ENCODE measurements at regions not wholly inside any gene's neighbourhood (a gene's known extent, or its start where the extent isn't known, plus 50 kb on each side); places are given as distances from the start of the nearest gene placed in this dataset.

DNA sequence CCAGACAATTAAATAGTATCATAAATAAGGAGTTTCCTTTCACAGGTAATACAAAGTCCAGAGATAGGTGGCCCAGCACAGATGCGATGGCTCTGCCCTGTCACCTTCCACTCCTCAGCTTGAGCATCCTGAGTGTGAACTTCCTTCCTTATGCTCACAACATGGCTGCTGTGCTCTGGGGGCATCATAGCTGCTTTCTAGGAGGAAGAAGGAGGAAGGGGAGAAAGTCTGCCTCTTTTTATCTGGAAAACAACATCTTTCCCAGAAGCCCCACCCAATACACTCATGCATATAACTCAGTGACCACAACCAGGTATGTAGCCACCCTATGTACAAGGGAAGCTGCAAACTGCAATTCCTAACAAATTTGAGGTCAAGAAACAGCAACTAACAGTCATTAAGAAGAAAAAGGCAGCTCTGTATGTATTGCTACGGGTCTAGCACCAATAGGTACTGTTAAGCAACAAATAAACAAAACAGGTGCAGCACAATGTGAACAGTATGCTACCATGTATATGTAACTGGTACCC is 201.2 kb upstream of the UBL3 start:
- TF ChIP-seq, protein P1, sequence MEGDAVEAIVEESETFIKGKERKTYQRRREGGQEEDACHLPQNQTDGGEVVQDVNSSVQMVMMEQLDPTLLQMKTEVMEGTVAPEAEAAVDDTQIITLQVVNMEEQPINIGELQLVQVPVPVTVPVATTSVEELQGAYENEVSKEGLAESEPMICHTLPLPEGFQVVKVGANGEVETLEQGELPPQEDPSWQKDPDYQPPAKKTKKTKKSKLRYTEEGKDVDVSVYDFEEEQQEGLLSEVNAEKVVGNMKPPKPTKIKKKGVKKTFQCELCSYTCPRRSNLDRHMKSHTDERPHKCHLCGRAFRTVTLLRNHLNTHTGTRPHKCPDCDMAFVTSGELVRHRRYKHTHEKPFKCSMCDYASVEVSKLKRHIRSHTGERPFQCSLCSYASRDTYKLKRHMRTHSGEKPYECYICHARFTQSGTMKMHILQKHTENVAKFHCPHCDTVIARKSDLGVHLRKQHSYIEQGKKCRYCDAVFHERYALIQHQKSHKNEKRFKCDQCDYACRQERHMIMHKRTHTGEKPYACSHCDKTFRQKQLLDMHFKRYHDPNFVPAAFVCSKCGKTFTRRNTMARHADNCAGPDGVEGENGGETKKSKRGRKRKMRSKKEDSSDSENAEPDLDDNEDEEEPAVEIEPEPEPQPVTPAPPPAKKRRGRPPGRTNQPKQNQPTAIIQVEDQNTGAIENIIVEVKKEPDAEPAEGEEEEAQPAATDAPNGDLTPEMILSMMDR (IDR thresholded peaks at IDR 0.05; ENCODE audit: extremely low read depth, low read depth, low read length), result no peak
- Histone ChIP-seq H3K27me3 (ENCODE audit: insufficient read depth, low read length) (peaks cover 3% of the 10 kb centered on the region), H3K4me2 (ENCODE audit: insufficient read depth, low read length) (no peak overlapping the region), H3K36me3 (ENCODE audit: insufficient read depth, low read length) (no peaks in the 10 kb centered on the region), H3K4me1 (ENCODE audit: insufficient read depth, low read length) (peaks cover 13% of the 10 kb centered on the region), H3K79me2 (ENCODE audit: insufficient read depth, low read length) (no peaks in the 10 kb centered on the region), H3K27ac (ENCODE audit: low read depth, low read length) (no peak overlapping the region), H3K4me3 (ENCODE audit: insufficient read depth, low read length) (no peak overlapping the region), H3K9me3 (ENCODE audit: low read depth, low read length) (no peaks in the 10 kb centered on the region), H4K20me1 (ENCODE audit: insufficient read depth, low read length) (no peaks in the 10 kb centered on the region), H2AFZ (ENCODE audit: low read length) (no peak overlapping the region)
- DNase-seq (ENCODE audit: insufficient read length, low spot score, missing footprints), result no peak

DNA sequence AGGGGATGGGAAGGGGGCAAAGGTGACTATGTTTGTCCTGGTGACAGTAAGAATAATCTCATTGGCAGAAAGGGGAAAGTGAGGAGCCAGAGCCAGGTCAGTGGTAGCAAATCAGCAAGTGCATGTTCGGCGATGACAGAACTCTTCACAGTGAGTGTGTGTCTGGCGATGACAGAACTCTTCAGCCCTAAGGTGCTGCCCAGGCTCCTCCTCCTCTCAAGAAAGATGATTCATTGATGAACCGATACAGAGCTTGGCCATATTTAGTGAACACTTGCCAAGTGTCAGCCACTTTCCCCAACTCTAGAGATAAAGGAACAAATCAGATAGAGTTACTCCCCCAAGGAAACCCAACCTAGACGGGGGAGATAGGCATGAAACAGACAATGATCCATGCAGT is 199.3 kb upstream of the UBL3 start:
- Histone ChIP-seq H3K79me2 (ENCODE audit: insufficient read depth, low read length) (no peaks in the 10 kb centered on the region), H2AFZ (ENCODE audit: low read length) (no peak overlapping the region), H3K27ac (ENCODE audit: low read depth, low read length) (no peak overlapping the region), H3K27me3 (ENCODE audit: insufficient read depth, low read length) (peaks cover 3% of the 10 kb centered on the region), H3K36me3 (ENCODE audit: insufficient read depth, low read length) (no peaks in the 10 kb centered on the region), H3K4me2 (ENCODE audit: insufficient read depth, low read length) (no peak overlapping the region), H3K4me3 (ENCODE audit: insufficient read depth, low read length) (no peak overlapping the region), H3K9me3 (ENCODE audit: low read depth, low read length) (no peaks in the 10 kb centered on the region), H4K20me1 (ENCODE audit: insufficient read depth, low read length) (no peaks in the 10 kb centered on the region), H3K4me1 (ENCODE audit: insufficient read depth, low read length) (peaks cover 24% of the 10 kb centered on the region)
- TF ChIP-seq, protein P1 (IDR thresholded peaks at IDR 0.05; ENCODE audit: extremely low read depth, low read depth, low read length), result no peak
- peak; percentile 8 for DNase-seq (ENCODE audit: insufficient read length, low spot score, missing footprints)

DNA sequence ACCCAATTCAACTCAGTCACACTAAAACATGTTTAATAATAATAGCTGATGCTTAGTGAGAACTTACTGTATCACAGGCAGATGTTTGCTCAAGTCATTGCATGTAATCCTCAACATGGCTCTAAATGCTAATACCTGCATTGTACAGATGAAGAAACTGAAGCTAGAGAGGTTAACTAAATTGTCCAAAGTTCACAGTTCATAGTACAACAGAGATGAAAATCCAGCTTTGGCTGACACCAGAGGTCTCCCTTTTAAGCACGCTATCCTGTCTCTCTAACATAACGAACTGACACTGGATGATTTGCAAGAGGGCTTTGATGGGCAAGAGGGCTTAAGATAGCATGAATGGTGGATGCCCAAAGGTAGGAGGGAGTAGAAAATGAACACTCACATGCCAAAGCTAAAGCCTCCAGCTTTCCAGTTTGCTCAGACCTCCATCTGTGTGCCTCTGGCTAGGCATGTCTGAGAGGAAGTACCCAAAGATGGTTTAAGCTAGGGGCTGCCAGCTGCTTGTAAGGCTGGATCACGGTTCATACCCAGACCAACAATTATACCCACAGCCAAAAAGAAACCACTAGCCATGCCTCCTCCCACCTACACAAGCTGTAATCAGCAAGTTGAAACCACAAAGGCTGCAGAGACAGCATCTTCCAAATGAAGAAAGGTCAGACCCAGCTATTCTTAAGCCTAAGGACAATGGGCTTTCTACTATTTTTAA is 196.9 kb upstream of the UBL3 start:
- Histone ChIP-seq H3K79me2 (ENCODE audit: insufficient read depth, low read length) (no peaks in the 10 kb centered on the region), H4K20me1 (ENCODE audit: insufficient read depth, low read length) (no peaks in the 10 kb centered on the region), H3K27me3 (ENCODE audit: insufficient read depth, low read length) (no peaks in the 10 kb centered on the region), H3K4me2 (ENCODE audit: insufficient read depth, low read length) (no peak overlapping the region), H2AFZ (ENCODE audit: low read length) (no peak overlapping the region), H3K4me1 (ENCODE audit: insufficient read depth, low read length) (peaks cover 24% of the 10 kb centered on the region), H3K4me3 (ENCODE audit: insufficient read depth, low read length) (no peak overlapping the region), H3K36me3 (ENCODE audit: insufficient read depth, low read length) (no peaks in the 10 kb centered on the region), H3K27ac (ENCODE audit: low read depth, low read length) (peak overlapping the region; percentile 2), H3K9me3 (ENCODE audit: low read depth, low read length) (no peaks in the 10 kb centered on the region)
- TF ChIP-seq, protein P1 (IDR thresholded peaks at IDR 0.05; ENCODE audit: extremely low read depth, low read depth, low read length), result no peak
- DNase-seq (ENCODE audit: insufficient read length, low spot score, missing footprints), result no peak

DNA sequence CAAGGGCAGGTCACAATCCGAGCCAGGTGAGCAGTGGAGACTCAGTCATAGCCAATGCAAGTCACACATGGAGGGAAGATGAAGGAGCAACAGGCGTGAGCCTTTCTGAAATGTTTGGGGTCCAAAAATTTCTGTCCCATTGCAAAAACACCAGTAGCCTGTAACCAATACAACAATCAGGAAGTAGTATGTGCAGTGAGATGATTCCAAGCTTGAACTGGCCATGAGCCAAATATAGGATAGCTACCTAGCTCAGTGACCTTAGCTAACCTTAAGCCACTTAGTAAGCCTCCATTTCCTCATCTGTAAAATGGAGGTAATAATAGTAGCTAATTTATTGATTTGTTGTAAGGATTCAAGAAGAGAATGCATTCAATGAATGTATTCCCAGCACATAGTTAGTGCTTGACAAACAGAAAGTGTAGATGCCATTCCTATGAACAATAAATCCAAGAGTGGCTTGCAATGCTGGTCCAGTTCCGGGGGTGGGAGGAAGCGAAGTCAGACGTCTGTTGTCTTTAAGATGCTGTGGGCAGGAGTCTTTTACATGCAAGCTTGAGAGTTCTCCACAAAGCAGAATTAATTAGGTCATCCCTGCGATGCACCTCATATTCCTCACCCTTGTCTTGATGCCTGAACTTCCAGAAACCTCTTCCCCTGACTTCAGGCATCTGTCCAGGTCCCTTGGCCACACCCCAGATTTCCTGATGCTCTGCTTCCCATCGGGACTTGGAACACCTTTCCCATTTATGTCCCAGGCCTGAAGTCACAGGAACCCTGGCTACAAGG is 195.7 kb upstream of the UBL3 start:
- Histone ChIP-seq H3K4me3 (ENCODE audit: insufficient read depth, low read length) (no peak overlapping the region), H2AFZ (ENCODE audit: low read length) (peak overlapping the region; percentile 24), H3K27me3 (ENCODE audit: insufficient read depth, low read length) (no peaks in the 10 kb centered on the region), H3K9me3 (ENCODE audit: low read depth, low read length) (no peaks in the 10 kb centered on the region), H3K79me2 (ENCODE audit: insufficient read depth, low read length) (no peaks in the 10 kb centered on the region), H3K36me3 (ENCODE audit: insufficient read depth, low read length) (no peaks in the 10 kb centered on the region), H3K27ac (ENCODE audit: low read depth, low read length) (peak overlapping the region; percentile 70), H4K20me1 (ENCODE audit: insufficient read depth, low read length) (no peaks in the 10 kb centered on the region), H3K4me2 (ENCODE audit: insufficient read depth, low read length) (peak overlapping the region; percentile 47), H3K4me1 (ENCODE audit: insufficient read depth, low read length) (peaks cover 24% of the 10 kb centered on the region)
- DNase-seq (ENCODE audit: insufficient read length, low spot score, missing footprints), result peak; percentile 87
- TF ChIP-seq, protein P1 (IDR thresholded peaks at IDR 0.05; ENCODE audit: extremely low read depth, low read depth, low read length), result no peak
